ENCODE measurements at regions not wholly inside any gene's neighbourhood (a gene's known extent, or its start where the extent isn't known, plus 50 kb on each side); places are given as distances from the start of the nearest gene placed in this dataset.

- Histone ChIP-seq H3K9ac (ENCODE audit: insufficient read depth in 1 of 2, low read depth in 2 of 2, low read length in 2 of 2) (no peak overlapping the region), H3K27me3 (ENCODE audit: control insufficient read depth in 2 of 2, insufficient read depth in 2 of 2, low read length in 2 of 2) (no peaks in the 10 kb centered on the region), H2AFZ (ENCODE audit: low read depth, low read length) (no peak overlapping the region), H3K4me1 (replicated peaks in 1 of 2; ENCODE audit: control insufficient read depth in 2 of 2, insufficient read depth in 2 of 2, low read length in 2 of 2) (peaks cover 0 to 1% of the 10 kb centered on the region in 2 experiments; a peak in 3 of 5 replicates), H3K9me1 (ENCODE audit: control insufficient read depth, insufficient read depth, low read length) (no peaks in the 10 kb centered on the region), H3K79me2 (ENCODE audit: control insufficient read depth, insufficient read depth, low read length) (no peaks in the 10 kb centered on the region), H4K20me1 (replicated peaks; ENCODE audit: control insufficient read depth, insufficient read depth, low read length) (no peaks in the 10 kb centered on the region), H3K4me3 (no peak overlapping the region), H3K27ac (ENCODE audit: extremely low read depth, low read depth, low read length) (no peak overlapping the region), H3K36me3 (ENCODE audit: control insufficient read depth, insufficient read depth, low read length) (no peaks in the 10 kb centered on the region), H3K9me3 (replicated peaks; ENCODE audit: control insufficient read depth, insufficient read depth, low read depth, low read length) (peaks cover 5% of the 10 kb centered on the region), H3K4me2 (ENCODE audit: insufficient read depth, low read length) (no peak overlapping the region)
- ATAC-seq: no peak
- in situ Hi-C loops (cut with MboI) (no loop called here), intact Hi-C loops (cut with micrococcal nuclease) (loop anchor here (5.0 kb wide), 1 partner anchor 35 kb away; no protein-coding TSS in a partner anchor)
- no TSS peak for BruUV-seq (replicated peaks)
- no peak for FAIRE-seq
- ChIA-PET POLR2A (no interaction called here), CTCF (ENCODE audit: low intra/inter-chr PET ratio) (no interaction called here)
- WGBS (ENCODE audit: insufficient coverage, low coverage, missing lambda C conversion rate): 95% methylated on average over 4 of the region's 4 CpGs
- TF ChIP-seq PHF20 (IDR thresholded peaks at IDR 0.05; ENCODE audit: partially characterized antibody) (no peak), RBM25 (IDR thresholded peaks at IDR 0.05; ENCODE audit: low read depth, low read length, severe bottlenecking) (peak; percentile 30), BCOR (IDR thresholded peaks at IDR 0.05) (peak; percentile 64), ETV1 (tag; conservative IDR thresholded peaks at IDR 0.05; ENCODE audit: low read depth) (no peak), KDM1A (IDR thresholded peaks at IDR 0.05) (peak; percentile 31 to 46; a peak in 1 of 4 replicates), ZNF146 (CRISPR knock-in tag; IDR thresholded peaks at IDR 0.05; ENCODE audit: unreplicated experiment) (peak; percentile 79), ZNF584 (CRISPR knock-in tag; IDR thresholded peaks at IDR 0.05; ENCODE audit: low read depth) (no peak)
- DNase-seq (ENCODE audit: extremely low read depth in 1 of 4, low spot score in 3 of 4): no peak
Measured at GRCh38 chr2:196367633-196368032, 196.3 kb upstream of the STK17B start.
